Ovary (tissue), 3 donors: ENCODE measurements at regions not wholly inside any gene's neighbourhood (a gene's known extent, or its start where the extent isn't known, plus 50 kb on each side); places are given as distances from the start of the nearest gene placed in this dataset.

Experiments
- CTCF ChIP-seq, 3 donors: fragments of 450-650 bp in 2 of 3; fragments of 200-600 bp in 1 of 3; IDR thresholded peaks; one replicate each; pipeline versions ENCODE4 v1.5.1 to v1.8.0; 2016 to 2022; ENCODE audit warnings: antibody characterized with exemption in 3 of 3, mild to moderate bottlenecking in 1 of 3
- EP300 ChIP-seq: sonication (generic); formaldehyde crosslinking; IDR thresholded peaks from one replicate; pipeline ENCODE4 v1.6.1; 2017; ENCODE audit warnings: antibody characterized with exemption
- POLR2A ChIP-seq: fragments of 450-650 bp; IDR thresholded peaks from one replicate; pipeline ENCODE4 v1.6.1; 2017; ENCODE audit warnings: antibody characterized with exemption, mild to moderate bottlenecking, moderate library complexity
- donor health status: DM: no; HTN: no; CAD: no.

GRCh38 chr11:57072640-57073039 is 83.9 kb downstream of the OR5AK2 start:
- no peak for TF ChIP-seq EP300
- TF ChIP-seq POLR2A: no peak
- TF ChIP-seq CTCF (IDR thresholded peaks at IDR 0.05): no peak
